OCI-LY7 (cell line): ENCODE measurements at regions not wholly inside any gene's neighbourhood (a gene's known extent, or its start where the extent isn't known, plus 50 kb on each side); places are given as distances from the start of the nearest gene placed in this dataset.

Source experiments
- BruUV-seq: library from RNA; stranded (reverse); fragments of 400-500 nt; replicated peaks from 2 replicates; lab custom pipeline; 2021; lab: Mats Ljungman, UMichigan
- CTCF ChIA-PET: fragments of 300-600 bp; sonication (Branson Sonifier 250); formaldehyde crosslinking; loops from one replicate; lab custom pipeline; 2022; ENCODE audit warnings: antibody characterized with exemption; ENCODE audit not compliant: unreplicated experiment; lab: Charles Lee
- POLR2A ChIA-PET: fragments of 300-600 bp; sonication (Branson Sonifier 250); formaldehyde crosslinking; loops from one replicate; lab custom pipeline; 2022; ENCODE audit warnings: antibody characterized with exemption; lab: Charles Lee
- DNase-seq: peaks from one replicate; pipeline ENCODE4 v3.0.0-alpha.2; 2015; ENCODE audit warnings: low spot score
- H2AFZ ChIP-seq: fragments of 200-600 bp; sonication (generic), shearing (Covaris generic); 2 replicates; pipeline ENCODE4 v1.6.1; 2014; ENCODE audit warnings: mild to moderate bottlenecking, antibody characterized with exemption, low read length, moderate library complexity
- H3K27ac ChIP-seq: fragments of 200-600 bp; sonication (generic); 2 replicates; pipeline ENCODE4 v1.5.1; 2014; ENCODE audit warnings: mixed run types, low read depth, mild to moderate bottlenecking, moderate library complexity, low read length, inconsistent platforms; ENCODE audit not compliant: poor library complexity, severe bottlenecking
- H3K36me3 ChIP-seq: fragments of 200-600 bp; sonication (generic); 2 replicates; pipeline ENCODE4 v1.6.1; 2014; ENCODE audit warnings: mild to moderate bottlenecking, antibody characterized with exemption, low read length, moderate library complexity, mixed read lengths; ENCODE audit not compliant: insufficient read depth
- H3K4me1 ChIP-seq: fragments of 200-600 bp; sonication (generic); 2 replicates; pipeline ENCODE4 v1.5.1; 2014; ENCODE audit warnings: mild to moderate bottlenecking, low read length; ENCODE audit not compliant: insufficient read depth, poor library complexity, severe bottlenecking
- H3K4me2 ChIP-seq: fragments of 200-600 bp; sonication (generic); 2 replicates; pipeline ENCODE4 v1.6.1; 2014; ENCODE audit warnings: mild to moderate bottlenecking, low read length
- H3K4me3 ChIP-seq: fragments of 200-600 bp; sonication (generic); 2 replicates; pipeline ENCODE4 v1.5.1; 2014; ENCODE audit warnings: mild to moderate bottlenecking, low read depth, low read length; ENCODE audit not compliant: poor library complexity, severe bottlenecking
- H3K79me2 ChIP-seq: fragments of 200-600 bp; sonication (generic); 2 replicates; pipeline ENCODE4 v1.6.1; 2016; ENCODE audit warnings: low read depth, mild to moderate bottlenecking, low read length, moderate library complexity, mixed read lengths; ENCODE audit not compliant: insufficient read depth
- H3K9me2 ChIP-seq: fragments of 200-600 bp; sonication (generic); 2 replicates; pipeline ENCODE4 v1.6.1; 2016; ENCODE audit warnings: mild to moderate bottlenecking, low read length, mixed read lengths; ENCODE audit not compliant: insufficient read depth
- H3K9me3 ChIP-seq: fragments of 200-600 bp; sonication (generic); 2 replicates; pipeline ENCODE4 v1.6.1; 2014; ENCODE audit warnings: mild to moderate bottlenecking, mixed run types, low read length, mixed read lengths
- H4K20me1 ChIP-seq: fragments of 200-600 bp; sonication (generic); 2 replicates; pipeline ENCODE4 v1.6.1; 2014; ENCODE audit warnings: mild to moderate bottlenecking, antibody characterized with exemption, low read length, moderate library complexity, mixed read lengths; ENCODE audit not compliant: insufficient read depth
- EZH2phosphoT487 ChIP-seq: fragments of 200-600 bp; sonication (generic); IDR thresholded peaks from 2 replicates; pipeline ENCODE4 v1.6.1; 2018; ENCODE audit warnings: low read depth, borderline replicate concordance, mild to moderate bottlenecking, mixed run types, antibody characterized with exemption, low read length, moderate library complexity, mixed read lengths
- intact Hi-C: fragments of 100-400 bp; cut with micrococcal nuclease; formaldehyde crosslinking; loops from one replicate; pipeline ENCODE4 v1.10.0; 2022; ENCODE audit not compliant: unreplicated experiment
- TF ChIP-seq, protein P1 (sequence below): fragments of 200-600 bp; sonication (generic); conservative IDR thresholded peaks from 2 replicates; pipeline ENCODE4 v1.5.1; 2014; ENCODE audit warnings: mild to moderate bottlenecking, antibody characterized with exemption, low read length, moderate library complexity, mixed read lengths

DNA sequence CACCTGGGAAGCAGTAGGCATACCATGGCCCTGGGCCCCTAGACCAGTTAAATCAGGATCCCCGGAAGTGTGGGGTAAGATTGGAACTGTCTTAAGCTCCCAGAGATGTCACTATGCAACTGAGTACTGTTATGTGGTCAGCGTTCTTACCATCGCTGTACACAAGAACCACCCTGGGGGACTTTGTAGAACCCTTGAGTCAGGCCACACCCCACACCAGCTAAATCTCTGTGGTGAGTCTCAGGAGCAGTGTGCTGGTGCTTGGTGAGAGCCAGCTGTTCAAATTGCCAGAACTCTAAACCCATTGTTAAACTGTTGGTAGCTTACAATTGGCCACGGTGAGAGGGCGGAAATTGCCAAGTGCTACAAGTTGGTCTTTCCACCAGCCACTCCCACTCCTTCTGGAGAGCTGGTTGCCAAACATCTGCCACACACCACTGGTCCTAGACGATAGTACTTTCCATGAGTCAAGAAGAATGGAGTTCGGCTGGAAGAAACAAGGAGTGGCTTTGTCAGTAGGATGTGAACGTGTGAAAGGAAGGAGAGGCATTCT is 80.5 kb upstream of the SYNDIG1 start:
- DNase-seq: no peak
- ChIA-PET POLR2A (no interaction called here), CTCF (no interaction called here)
- H3K79me2 ChIP-seq: no peaks in the 10 kb centered on the region
- no peaks in the 10 kb centered on the region for H4K20me1 ChIP-seq
- H2AFZ ChIP-seq: no peak overlapping the region
- TF ChIP-seq, protein P1, sequence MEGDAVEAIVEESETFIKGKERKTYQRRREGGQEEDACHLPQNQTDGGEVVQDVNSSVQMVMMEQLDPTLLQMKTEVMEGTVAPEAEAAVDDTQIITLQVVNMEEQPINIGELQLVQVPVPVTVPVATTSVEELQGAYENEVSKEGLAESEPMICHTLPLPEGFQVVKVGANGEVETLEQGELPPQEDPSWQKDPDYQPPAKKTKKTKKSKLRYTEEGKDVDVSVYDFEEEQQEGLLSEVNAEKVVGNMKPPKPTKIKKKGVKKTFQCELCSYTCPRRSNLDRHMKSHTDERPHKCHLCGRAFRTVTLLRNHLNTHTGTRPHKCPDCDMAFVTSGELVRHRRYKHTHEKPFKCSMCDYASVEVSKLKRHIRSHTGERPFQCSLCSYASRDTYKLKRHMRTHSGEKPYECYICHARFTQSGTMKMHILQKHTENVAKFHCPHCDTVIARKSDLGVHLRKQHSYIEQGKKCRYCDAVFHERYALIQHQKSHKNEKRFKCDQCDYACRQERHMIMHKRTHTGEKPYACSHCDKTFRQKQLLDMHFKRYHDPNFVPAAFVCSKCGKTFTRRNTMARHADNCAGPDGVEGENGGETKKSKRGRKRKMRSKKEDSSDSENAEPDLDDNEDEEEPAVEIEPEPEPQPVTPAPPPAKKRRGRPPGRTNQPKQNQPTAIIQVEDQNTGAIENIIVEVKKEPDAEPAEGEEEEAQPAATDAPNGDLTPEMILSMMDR: no peak
- no peak for TF ChIP-seq EZH2phosphoT487
- no peaks in the 10 kb centered on the region for H3K36me3 ChIP-seq
- no peak overlapping the region for H3K4me2 ChIP-seq
- no peaks in the 10 kb centered on the region for H3K9me3 ChIP-seq
- BruUV-seq: no TSS peak
- H3K4me1 ChIP-seq: no peaks in the 10 kb centered on the region
- intact Hi-C loops: no loop called here
- no peak overlapping the region for H3K4me3 ChIP-seq
- no peaks in the 10 kb centered on the region for H3K9me2 ChIP-seq
- no peak overlapping the region for H3K27ac ChIP-seq

DNA sequence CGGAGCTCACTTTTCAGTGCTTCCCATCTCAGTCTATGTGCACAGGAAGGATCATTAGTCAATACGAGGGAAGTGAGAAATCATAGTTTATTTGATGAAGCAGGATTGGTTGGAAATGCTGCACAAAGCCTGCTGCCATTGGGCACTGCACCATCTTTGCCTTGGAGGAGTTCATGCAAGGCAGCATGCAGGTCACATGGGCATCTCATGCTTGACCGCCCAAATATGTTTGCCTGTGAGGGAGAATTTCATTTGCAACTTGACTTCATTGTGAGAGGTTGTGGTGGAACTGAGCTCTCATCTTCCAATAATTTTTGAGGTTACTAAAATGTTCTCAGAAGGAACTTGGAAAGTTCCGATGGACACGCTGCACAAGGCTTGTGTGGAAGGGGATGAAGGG is 83.9 kb upstream of the SYNDIG1 start:
- DNase-seq: no peak
- no peaks in the 10 kb centered on the region for H3K79me2 ChIP-seq
- CTCF ChIA-PET: no interaction called here
- H3K27ac ChIP-seq: no peak overlapping the region
- no peaks in the 10 kb centered on the region for H3K4me1 ChIP-seq
- no peaks in the 10 kb centered on the region for H3K9me3 ChIP-seq
- H3K9me2 ChIP-seq: no peaks in the 10 kb centered on the region
- intact Hi-C loops: no loop called here
- no peaks in the 10 kb centered on the region for H4K20me1 ChIP-seq
- POLR2A ChIA-PET: no interaction called here
- no peak overlapping the region for H3K4me2 ChIP-seq
- no peak overlapping the region for H3K4me3 ChIP-seq
- H3K36me3 ChIP-seq: no peaks in the 10 kb centered on the region
- BruUV-seq: no TSS peak
- TF ChIP-seq, protein P1: no peak
- no peak for TF ChIP-seq EZH2phosphoT487
- H2AFZ ChIP-seq: no peak overlapping the region

DNA sequence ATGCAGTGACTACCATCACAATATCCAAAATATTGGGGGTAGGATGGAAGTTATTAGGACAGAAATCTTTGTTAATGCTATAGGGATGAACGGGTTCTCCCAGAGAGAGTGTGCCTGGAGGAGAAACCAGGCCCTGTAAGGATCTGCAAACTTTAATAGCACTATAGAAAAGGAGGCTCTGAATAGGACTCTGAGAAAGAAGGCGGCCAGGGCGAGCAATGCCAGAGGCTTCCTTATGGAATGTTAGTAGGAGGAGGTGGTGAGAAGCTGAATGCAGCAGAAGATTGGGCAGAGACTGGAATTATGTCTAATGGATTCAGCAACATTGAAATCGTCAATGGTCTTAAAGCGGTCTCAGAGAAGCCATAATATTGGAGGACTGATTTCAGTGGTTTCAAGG is 84.6 kb upstream of the SYNDIG1 start:
- DNase-seq: no peak
- H3K27ac ChIP-seq: no peak overlapping the region
- CTCF ChIA-PET: no interaction called here

More for the DNA sequence above, 84.6 kb upstream of the SYNDIG1 start:
- TF ChIP-seq, protein P1: no peak
- no peak for TF ChIP-seq EZH2phosphoT487
- no TSS peak for BruUV-seq
- no peaks in the 10 kb centered on the region for H3K9me2 ChIP-seq
- H3K79me2 ChIP-seq: no peaks in the 10 kb centered on the region
- no peak overlapping the region for H3K4me3 ChIP-seq
- POLR2A ChIA-PET: no interaction called here
- no peak overlapping the region for H2AFZ ChIP-seq
- no peaks in the 10 kb centered on the region for H4K20me1 ChIP-seq
- H3K4me2 ChIP-seq: no peak overlapping the region
- intact Hi-C loops: no loop called here
- H3K4me1 ChIP-seq: no peaks in the 10 kb centered on the region
- H3K36me3 ChIP-seq: no peaks in the 10 kb centered on the region
- no peaks in the 10 kb centered on the region for H3K9me3 ChIP-seq
